Endodermal cell (in vitro differentiated cells): ENCODE measurements at regions not wholly inside any gene's neighbourhood (a gene's known extent, or its start where the extent isn't known, plus 50 kb on each side); places are given as distances from the start of the nearest gene placed in this dataset.

ENCODE experiments used
- DNase-seq: peaks from one replicate; pipeline ENCODE4 v3.0.0-alpha.2; 2017
- H3K27ac ChIP-seq: 2 replicates; pipeline ENCODE4 v1.5.1; 2013; ENCODE audit warnings: mild to moderate bottlenecking, low read depth, low read length, moderate library complexity
- H3K27me3 ChIP-seq: 2 replicates; pipeline ENCODE4 v1.6.1; 2013; ENCODE audit warnings: mild to moderate bottlenecking, low read length, moderate library complexity; ENCODE audit not compliant: insufficient read depth, control insufficient read depth, poor library complexity, severe bottlenecking
- H3K36me3 ChIP-seq: 2 replicates; pipeline ENCODE4 v1.7.0; 2013; ENCODE audit warnings: mild to moderate bottlenecking, low read length, moderate library complexity; ENCODE audit not compliant: control insufficient read depth, insufficient read depth
- H3K4me1 ChIP-seq: one replicate; pipeline ENCODE4 v1.7.0; 2013; ENCODE audit warnings: low read length; ENCODE audit not compliant: control insufficient read depth, insufficient read depth
- H3K4me3 ChIP-seq: 2 replicates; pipeline ENCODE4 v1.5.1; 2013; ENCODE audit warnings: mild to moderate bottlenecking, low read length, moderate library complexity
- H3K9ac ChIP-seq: 2 replicates; pipeline ENCODE4 v1.6.1; 2013; ENCODE audit warnings: mild to moderate bottlenecking, low read length, moderate library complexity; ENCODE audit not compliant: poor library complexity, severe bottlenecking; ENCODE audit errors: extremely low read depth
- H3K9me3 ChIP-seq: 2 replicates; pipeline ENCODE4 v1.6.1; 2013; ENCODE audit warnings: mild to moderate bottlenecking, low read length, moderate library complexity; ENCODE audit not compliant: control insufficient read depth
- H3K27ac Mint-ChIP-seq: 2 replicates; pipeline ENCODE4 v1.8.0; 2020; ENCODE audit warnings: mixed read lengths
- H3K27me3 Mint-ChIP-seq: 2 replicates; pipeline ENCODE4 v1.8.0; 2021; ENCODE audit warnings: mild to moderate bottlenecking, mixed read lengths; ENCODE audit not compliant: insufficient read depth
- H3K36me3 Mint-ChIP-seq: 2 replicates; pipeline ENCODE4 v1.8.0; 2020; ENCODE audit warnings: low read depth, mixed read lengths
- H3K4me1 Mint-ChIP-seq: 2 replicates; pipeline ENCODE4 v1.8.0; 2020; ENCODE audit warnings: mixed read lengths
- H3K4me3 Mint-ChIP-seq: 2 replicates; pipeline ENCODE4 v1.8.0; 2020; ENCODE audit warnings: mild to moderate bottlenecking, moderate library complexity, mixed read lengths
- H3K9me3 Mint-ChIP-seq: 2 replicates; pipeline ENCODE4 v1.8.0; 2020; ENCODE audit warnings: mild to moderate bottlenecking, mixed read lengths
- CTCF ChIP-seq: fragments of 200-600 bp; sonication (generic); conservative IDR thresholded peaks from 2 replicates; pipeline ENCODE4 v1.5.0; 2021; ENCODE audit warnings: antibody characterized with exemption, mild to moderate bottlenecking
- WGBS, 2 experiments: methylation state at CpG; one replicate each; pipeline versions ENCODE4 v1.1.5 to v1.1.7; 2013; ENCODE audit warnings: missing lambda C conversion rate in 2 of 2, mixed read lengths in 1 of 2; ENCODE audit not compliant: insufficient coverage in 1 of 2, insufficient read length in 1 of 2; 5-methylcytosine and 5-hydroxymethylcytosine counted together

GRCh38 chr13:42453091-42453645, 120.8 kb upstream of the TNFSF11 start:
- Histone ChIP-seq H3K9ac (no peak overlapping the region), H3K4me1 (no peaks in the 10 kb centered on the region), H3K27me3 (no peaks in the 10 kb centered on the region), H3K27ac (no peak overlapping the region), H3K36me3 (no peaks in the 10 kb centered on the region), H3K9me3 (no peaks in the 10 kb centered on the region), H3K4me3 (no peak overlapping the region)
- Mint-ChIP-seq H3K36me3 (no peaks in the 10 kb centered on the region), H3K4me3 (no peak overlapping the region), H3K4me1 (no peaks in the 10 kb centered on the region), H3K27ac (no peak overlapping the region), H3K27me3 (no peaks in the 10 kb centered on the region), H3K9me3 (peaks cover 11% of the 10 kb centered on the region)
- no peak for TF ChIP-seq CTCF
- no peak for DNase-seq
- 94 to 97% methylated on average over 7 to 11 of the region's 11 CpGs for WGBS, 2 experiments

GRCh38 chr13:42454749-42455148, 119.2 kb upstream of the TNFSF11 start:
- Histone ChIP-seq H3K36me3 (no peaks in the 10 kb centered on the region), H3K9ac (no peak overlapping the region), H3K27ac (no peak overlapping the region), H3K27me3 (no peaks in the 10 kb centered on the region), H3K9me3 (no peaks in the 10 kb centered on the region), H3K4me3 (no peak overlapping the region), H3K4me1 (no peaks in the 10 kb centered on the region)
- H3K9me3 Mint-ChIP-seq, result peaks cover 4% of the 10 kb centered on the region
- 90% methylated on average over 6 of the region's 6 CpGs; no CpG with 5 or more reads in 1 of the 2 experiments for WGBS, 2 experiments
- no peaks in the 10 kb centered on the region for H3K27me3 Mint-ChIP-seq
- no peaks in the 10 kb centered on the region for H3K36me3 Mint-ChIP-seq
- H3K27ac Mint-ChIP-seq, result no peak overlapping the region
- no peaks in the 10 kb centered on the region for H3K4me1 Mint-ChIP-seq
- no peak for DNase-seq
- H3K4me3 Mint-ChIP-seq, result no peak overlapping the region
- no peak for TF ChIP-seq CTCF

GRCh38 chr13:42458193-42458592, 115.8 kb upstream of the TNFSF11 start:
- DNase-seq, result no peak
- no peaks in the 10 kb centered on the region for H3K4me1 Mint-ChIP-seq
- H3K27me3 Mint-ChIP-seq, result no peaks in the 10 kb centered on the region
- H3K4me1 ChIP-seq, result no peaks in the 10 kb centered on the region
- no peaks in the 10 kb centered on the region for H3K9me3 ChIP-seq
- H3K36me3 Mint-ChIP-seq, result no peaks in the 10 kb centered on the region
- peaks cover 10% of the 10 kb centered on the region for H3K9me3 Mint-ChIP-seq
- 74% methylated on average over 2 of the region's 5 CpGs; no CpG with 5 or more reads in 1 of the 2 experiments for WGBS, 2 experiments
- H3K9ac ChIP-seq, result no peak overlapping the region
- H3K27ac Mint-ChIP-seq, result no peak overlapping the region
- no peak for TF ChIP-seq CTCF
- H3K4me3 ChIP-seq, result no peak overlapping the region
- H3K36me3 ChIP-seq, result no peaks in the 10 kb centered on the region
- no peak overlapping the region for H3K4me3 Mint-ChIP-seq
- no peaks in the 10 kb centered on the region for H3K27me3 ChIP-seq
- no peak overlapping the region for H3K27ac ChIP-seq
